ENCODE measurements at regions not wholly inside any gene's neighbourhood (a gene's known extent, or its start where the extent isn't known, plus 50 kb on each side); places are given as distances from the start of the nearest gene placed in this dataset.

- TF ChIP-seq CTCF (IDR thresholded peaks at IDR 0.05) (no peak), POLR2A (IDR thresholded peaks at IDR 0.05) (no peak)
These were observed 334.6 kb upstream of the B3GAT1 start for GRCh38 chr11:134746609-134747008.

All from adrenal gland (tissue), 5 donors.